Stimulated activated memory B cell treated with anti-CD40 and anti-IgM and Interleukin-4, amounts not matched to agents 10 μg/mL and 1 μg/mL and 100 μg/mL, for 72 hours (primary cell): ENCODE measurements at regions not wholly inside any gene's neighbourhood (a gene's known extent, or its start where the extent isn't known, plus 50 kb on each side); places are given as distances from the start of the nearest gene placed in this dataset.

Source experiments
- ATAC-seq: fragments of 150-1000 bp; cut with Tn5 transposase; 2 replicates; pipeline ENCODE4 v1.10.0; 2021
- H3K27ac Mint-ChIP-seq: one replicate; pipeline ENCODE4 v1.8.0; 2022; ENCODE audit warnings: mild to moderate bottlenecking, mixed read lengths
- H3K27me3 Mint-ChIP-seq: one replicate; pipeline ENCODE4 v1.8.0; 2022; ENCODE audit warnings: mixed read lengths
- H3K36me3 Mint-ChIP-seq: one replicate; pipeline ENCODE4 v1.8.0; 2022; ENCODE audit warnings: mixed read lengths
- H3K4me1 Mint-ChIP-seq: one replicate; pipeline ENCODE4 v1.8.0; 2022; ENCODE audit warnings: mixed read lengths
- H3K4me3 Mint-ChIP-seq: one replicate; pipeline ENCODE4 v1.8.0; 2022; ENCODE audit warnings: mild to moderate bottlenecking, moderate library complexity, mixed read lengths
- H3K9me3 Mint-ChIP-seq: one replicate; pipeline ENCODE4 v1.8.0; 2022; ENCODE audit warnings: mixed read lengths

GRCh38 chr9:691825-692400 is 149.6 kb upstream of the DMRT1 start:
- H3K27me3 Mint-ChIP-seq = peaks cover 8% of the 10 kb centered on the region
- no peak for ATAC-seq
- H3K27ac Mint-ChIP-seq = no peak overlapping the region
- H3K9me3 Mint-ChIP-seq = no peaks in the 10 kb centered on the region
- no peak overlapping the region for H3K4me3 Mint-ChIP-seq
- H3K4me1 Mint-ChIP-seq = peaks cover 9% of the 10 kb centered on the region
- no peaks in the 10 kb centered on the region for H3K36me3 Mint-ChIP-seq

DNA sequence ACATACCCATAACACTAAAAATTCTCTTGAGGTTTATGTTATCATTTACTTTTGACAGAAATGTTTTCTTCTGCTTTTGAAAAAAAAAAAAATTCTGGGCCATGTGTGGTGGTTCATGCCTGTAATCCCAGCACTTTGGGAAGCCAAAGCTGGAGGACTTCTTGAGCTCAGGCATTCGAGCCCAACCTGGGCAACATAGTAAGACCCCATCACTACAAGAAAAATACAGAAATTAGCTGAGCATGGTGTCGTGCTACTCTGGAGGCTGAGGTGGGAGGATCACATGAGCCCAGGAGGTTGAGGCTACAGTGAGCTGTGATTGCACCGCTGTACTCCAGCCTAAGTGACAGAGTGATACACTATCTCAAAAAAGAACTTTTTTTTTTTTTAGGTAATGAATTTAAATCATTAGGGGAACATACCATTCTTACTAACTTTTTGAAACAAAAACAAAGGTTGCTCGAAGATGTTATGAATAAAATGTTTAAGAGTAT is 148.8 kb upstream of the DMRT1 start:
- H3K27me3 Mint-ChIP-seq = peaks cover 8% of the 10 kb centered on the region
- no peaks in the 10 kb centered on the region for H3K36me3 Mint-ChIP-seq
- H3K4me1 Mint-ChIP-seq = peaks cover 9% of the 10 kb centered on the region
- H3K27ac Mint-ChIP-seq = no peak overlapping the region
- H3K9me3 Mint-ChIP-seq = no peaks in the 10 kb centered on the region
- H3K4me3 Mint-ChIP-seq = no peak overlapping the region
- ATAC-seq = no peak

DNA sequence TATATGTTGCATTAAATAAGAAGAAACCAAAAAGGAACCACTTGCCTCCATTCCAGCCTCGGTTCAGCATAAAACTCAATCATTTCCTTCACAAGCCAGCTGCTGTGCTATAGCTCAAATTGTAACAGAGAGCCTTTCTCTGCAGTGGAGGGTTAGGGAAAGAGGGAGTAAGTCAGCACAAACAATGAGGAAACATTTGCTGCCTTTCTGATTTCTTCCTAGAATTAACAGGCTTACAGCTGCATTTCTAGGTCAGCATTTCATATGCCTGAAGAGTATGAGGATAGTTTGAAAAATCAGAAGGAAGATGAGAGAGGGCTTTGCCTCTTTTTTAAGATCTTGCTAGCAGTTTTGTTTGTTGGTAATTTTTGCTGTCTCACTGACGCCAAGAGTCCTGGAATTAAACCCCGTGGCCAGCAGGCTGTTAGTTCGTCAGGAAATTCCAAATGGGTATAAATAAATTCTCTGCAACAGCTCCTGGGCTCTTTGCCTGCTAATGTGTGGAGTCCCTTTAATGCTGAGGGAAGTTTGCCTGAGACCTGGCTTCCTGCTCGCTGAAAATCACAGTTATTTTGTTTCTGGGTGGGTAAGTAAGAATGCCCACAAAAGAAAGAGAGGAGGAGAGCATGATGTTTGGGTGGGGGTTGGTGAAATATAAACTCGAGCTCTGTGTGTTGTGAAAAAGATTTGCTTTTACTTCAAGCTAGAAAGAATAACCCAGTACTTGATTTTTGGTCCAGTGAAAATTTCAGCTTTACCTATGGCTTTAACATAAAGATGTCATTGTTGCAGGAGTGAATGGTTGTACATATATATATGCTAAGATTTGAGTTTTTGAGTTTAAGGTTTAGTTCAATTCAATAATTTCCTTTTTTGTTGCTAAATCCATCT is 148.1 kb upstream of the DMRT1 start:
- H3K27me3 Mint-ChIP-seq = peaks cover under 1% of the 10 kb centered on the region
- H3K36me3 Mint-ChIP-seq = no peaks in the 10 kb centered on the region
- ATAC-seq = no peak
- H3K4me1 Mint-ChIP-seq = peaks cover 1% of the 10 kb centered on the region
- H3K9me3 Mint-ChIP-seq = no peaks in the 10 kb centered on the region
- no peak overlapping the region for H3K27ac Mint-ChIP-seq
- H3K4me3 Mint-ChIP-seq = no peak overlapping the region

- H3K4me3 Mint-ChIP-seq = no peak overlapping the region
- no peak for ATAC-seq
- no peak overlapping the region for H3K27ac Mint-ChIP-seq
These were observed 147.4 kb upstream of the DMRT1 start for GRCh38 chr9:694092-694402.

DNA sequence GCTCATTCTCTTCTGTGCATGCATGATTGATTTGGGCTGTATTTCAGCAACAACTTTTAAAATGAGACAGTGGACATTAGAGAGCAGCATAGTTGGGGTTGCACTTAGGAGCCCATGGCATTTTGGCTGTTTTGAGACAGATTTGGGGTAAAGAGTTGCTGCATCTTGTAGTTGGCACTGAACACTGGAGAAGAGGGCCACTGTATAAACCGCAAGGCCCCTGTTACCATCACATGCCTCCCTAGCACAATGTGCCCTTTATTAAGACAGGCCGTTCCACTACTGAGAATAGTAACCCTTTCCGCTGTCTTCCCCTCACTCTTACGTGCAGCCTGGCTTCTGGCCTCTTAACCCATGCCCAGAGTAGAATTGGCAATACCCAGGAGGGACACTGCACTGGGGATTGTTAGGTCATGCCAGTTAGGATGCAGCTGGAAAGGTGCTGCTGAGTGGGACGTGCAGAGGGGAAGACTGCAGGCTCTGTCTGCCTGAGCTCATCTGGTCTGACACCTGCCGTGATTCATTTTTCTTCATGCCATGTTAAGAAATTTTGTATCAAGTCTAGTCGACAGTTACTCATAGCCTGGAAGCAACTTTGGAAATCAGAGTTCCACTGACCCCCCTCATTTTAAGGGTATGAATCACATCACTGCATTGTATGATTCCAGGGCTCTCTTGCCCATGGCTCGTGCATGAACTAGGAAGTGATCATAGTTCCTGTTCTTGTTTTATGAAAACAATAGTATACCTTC is 146.9 kb upstream of the DMRT1 start:
- Mint-ChIP-seq H3K4me3 (no peak overlapping the region), H3K36me3 (no peaks in the 10 kb centered on the region), H3K4me1 (no peaks in the 10 kb centered on the region), H3K27me3 (no peaks in the 10 kb centered on the region), H3K27ac (no peak overlapping the region), H3K9me3 (no peaks in the 10 kb centered on the region)
- no peak for ATAC-seq

More at GRCh38 chr9:694092-694402, 147.4 kb upstream of the DMRT1 start:
- Mint-ChIP-seq H3K36me3 (no peaks in the 10 kb centered on the region), H3K4me1 (no peaks in the 10 kb centered on the region), H3K27me3 (no peaks in the 10 kb centered on the region), H3K9me3 (no peaks in the 10 kb centered on the region)

DNA sequence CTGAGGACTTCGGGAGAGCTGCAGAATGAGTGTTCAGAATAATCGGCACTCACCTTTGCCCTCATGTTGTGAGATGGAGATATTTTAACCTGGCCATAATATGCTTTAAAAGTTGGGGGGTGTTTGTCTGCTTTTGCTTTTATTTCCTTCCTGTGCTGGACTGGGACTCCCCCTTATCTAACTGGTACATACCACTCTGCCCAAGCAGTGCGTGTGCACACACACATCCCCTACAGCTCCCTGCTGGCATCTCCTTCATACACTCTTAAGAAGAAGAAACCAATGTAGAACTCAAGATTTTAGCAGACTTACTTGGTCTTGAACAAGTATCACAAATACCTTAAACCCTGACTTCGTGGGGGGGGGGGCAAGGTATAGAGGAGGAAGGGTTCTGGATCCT is 146.2 kb upstream of the DMRT1 start:
- Mint-ChIP-seq H3K27me3 (no peaks in the 10 kb centered on the region), H3K27ac (no peak overlapping the region), H3K4me3 (no peak overlapping the region), H3K9me3 (no peaks in the 10 kb centered on the region), H3K4me1 (no peaks in the 10 kb centered on the region), H3K36me3 (no peaks in the 10 kb centered on the region)
- ATAC-seq = no peak

DNA sequence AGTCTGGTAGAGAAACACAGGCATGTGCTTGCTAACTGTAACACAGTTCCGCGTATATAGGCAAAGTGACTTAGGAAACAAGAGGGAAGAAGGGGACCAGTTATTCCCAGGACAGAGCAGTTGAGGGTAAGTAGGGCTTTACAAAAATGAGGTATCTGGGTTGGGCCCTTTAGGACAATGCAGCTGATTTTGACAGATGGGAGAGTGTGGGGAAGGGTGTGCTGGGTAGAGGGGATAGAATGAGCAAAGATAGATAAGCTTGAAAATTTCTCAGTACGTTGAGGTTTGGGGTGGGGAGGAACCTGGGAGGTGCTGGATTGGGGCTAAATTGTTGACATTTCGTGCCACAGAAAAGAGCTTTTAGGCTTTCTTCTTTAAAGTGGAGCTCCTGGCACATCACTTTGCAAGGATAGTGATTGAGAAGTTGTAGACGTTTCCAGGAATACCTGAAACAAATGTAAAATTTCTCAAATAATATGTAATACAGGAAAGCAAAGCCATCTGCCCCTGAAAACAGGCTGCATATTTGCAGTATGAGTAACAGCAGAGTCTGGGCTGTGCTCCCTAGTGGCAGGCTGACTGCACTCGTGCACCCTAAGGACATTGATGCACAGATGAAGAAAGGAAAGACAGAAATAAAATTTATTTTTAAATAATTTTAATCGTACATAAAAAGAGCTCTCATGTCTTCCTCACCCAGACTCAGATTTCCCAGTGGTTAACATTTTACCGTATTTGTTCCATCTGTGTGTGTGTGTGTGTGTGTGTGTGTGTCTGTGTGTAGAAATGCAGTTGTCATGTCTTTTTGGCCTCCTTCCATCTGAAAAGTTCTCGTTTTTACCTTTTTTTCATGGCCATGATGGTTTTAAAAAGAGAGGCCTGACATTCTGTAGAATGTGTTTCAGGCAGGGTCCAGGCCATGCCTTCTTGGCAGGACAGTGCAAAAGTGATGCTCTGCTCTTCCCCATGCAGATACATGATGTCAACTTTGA is 144.9 kb upstream of the DMRT1 start:
- no peaks in the 10 kb centered on the region for H3K9me3 Mint-ChIP-seq
- no peak overlapping the region for H3K4me3 Mint-ChIP-seq
- no peak for ATAC-seq
- no peaks in the 10 kb centered on the region for H3K36me3 Mint-ChIP-seq
- H3K27me3 Mint-ChIP-seq = no peaks in the 10 kb centered on the region
- H3K4me1 Mint-ChIP-seq = no peaks in the 10 kb centered on the region
- H3K27ac Mint-ChIP-seq = no peak overlapping the region

DNA sequence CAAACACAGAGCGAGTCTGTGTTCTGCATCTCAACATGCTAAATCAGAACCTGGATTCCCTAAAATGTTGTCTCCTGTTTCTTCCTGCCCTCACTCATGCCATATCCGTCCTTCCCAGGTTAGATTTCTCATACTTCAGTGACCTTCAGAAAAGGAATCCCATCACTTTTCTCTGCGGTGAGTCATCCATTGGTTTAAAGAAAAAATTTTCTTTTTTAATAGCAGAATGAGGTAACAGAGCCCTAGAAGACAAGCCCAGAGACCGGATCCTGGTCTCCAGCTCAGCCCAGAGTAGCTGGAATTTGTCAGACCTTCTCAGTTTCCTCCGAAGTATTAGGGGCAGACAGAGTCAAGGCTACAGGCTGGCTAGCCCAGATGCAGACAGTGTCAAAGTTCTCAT is 143.2 kb upstream of the DMRT1 start:
- no peaks in the 10 kb centered on the region for H3K4me1 Mint-ChIP-seq
- H3K36me3 Mint-ChIP-seq = no peaks in the 10 kb centered on the region
- no peaks in the 10 kb centered on the region for H3K27me3 Mint-ChIP-seq
- ATAC-seq = no peak
- H3K4me3 Mint-ChIP-seq = no peak overlapping the region
- H3K27ac Mint-ChIP-seq = no peak overlapping the region
- no peaks in the 10 kb centered on the region for H3K9me3 Mint-ChIP-seq

GRCh38 chr9:698954-699353 is 142.5 kb upstream of the DMRT1 start:
- no peaks in the 10 kb centered on the region for H3K4me1 Mint-ChIP-seq
- H3K27me3 Mint-ChIP-seq = no peaks in the 10 kb centered on the region
- no peak overlapping the region for H3K4me3 Mint-ChIP-seq
- H3K36me3 Mint-ChIP-seq = no peaks in the 10 kb centered on the region
- H3K9me3 Mint-ChIP-seq = no peaks in the 10 kb centered on the region
- H3K27ac Mint-ChIP-seq = no peak overlapping the region
- no peak for ATAC-seq

DNA sequence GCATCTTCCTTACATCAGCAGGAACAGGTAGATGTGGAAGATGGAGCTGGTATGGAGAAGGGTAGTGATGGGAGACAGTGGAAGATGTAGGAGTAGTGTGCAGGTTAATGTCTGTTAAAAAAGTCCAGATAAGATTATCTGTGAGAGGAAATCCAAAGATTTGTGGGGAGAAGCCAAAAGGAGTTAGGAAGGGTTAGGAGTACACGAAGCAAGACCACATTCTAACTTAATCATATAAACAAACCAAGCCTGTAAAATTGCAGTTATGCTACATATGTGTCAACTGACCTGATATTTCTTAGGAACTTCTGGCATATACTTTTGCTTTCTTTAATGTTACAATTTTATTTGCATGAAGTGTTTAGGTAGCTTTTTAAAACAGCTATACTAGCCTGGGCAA is 142.1 kb upstream of the DMRT1 start:
- H3K4me3 Mint-ChIP-seq = no peak overlapping the region
- no peaks in the 10 kb centered on the region for H3K9me3 Mint-ChIP-seq
- H3K27me3 Mint-ChIP-seq = no peaks in the 10 kb centered on the region
- no peak overlapping the region for H3K27ac Mint-ChIP-seq
- no peaks in the 10 kb centered on the region for H3K4me1 Mint-ChIP-seq
- no peak for ATAC-seq
- H3K36me3 Mint-ChIP-seq = no peaks in the 10 kb centered on the region

DNA sequence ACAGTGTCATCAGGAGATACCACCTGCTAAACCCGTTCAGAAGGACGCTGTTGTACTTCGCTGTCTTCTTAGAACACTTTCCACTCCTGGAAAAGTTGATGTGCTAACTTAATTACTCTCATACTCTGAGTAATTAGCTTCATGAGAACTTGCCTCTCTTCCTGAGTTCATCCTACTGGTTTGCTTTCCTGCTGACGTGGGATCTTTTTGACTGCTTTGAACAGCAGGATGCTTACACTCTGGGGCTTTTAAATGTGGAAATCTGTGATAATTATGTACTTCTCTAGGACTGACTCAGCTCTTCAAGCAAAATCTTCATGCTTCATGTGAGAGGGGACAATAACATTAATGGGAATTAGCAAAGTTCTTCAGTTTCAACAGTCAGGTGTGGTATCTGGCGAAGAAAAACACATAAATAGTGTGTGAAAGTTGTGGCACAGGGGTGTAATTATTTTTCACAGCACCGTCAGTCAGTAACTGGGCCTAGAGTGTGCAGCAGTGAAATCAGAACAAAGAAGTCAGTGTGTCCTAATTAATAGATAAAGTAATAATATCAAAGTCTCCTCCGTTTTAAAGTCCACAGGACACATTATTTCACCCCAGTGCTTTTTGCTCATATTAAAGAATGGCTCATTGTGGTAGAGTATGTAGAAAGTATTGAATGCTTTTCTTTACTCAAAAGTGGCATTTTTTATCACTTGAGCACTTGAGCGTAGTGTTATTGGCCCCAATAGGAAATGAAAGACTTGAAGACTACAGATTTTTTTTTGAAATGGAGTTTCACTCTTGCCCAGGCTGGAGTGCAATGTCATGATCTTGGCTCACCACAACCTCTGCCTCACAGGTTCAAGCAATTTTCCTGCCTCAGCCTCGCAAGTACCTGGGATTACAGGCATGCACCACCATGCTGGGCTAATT is 140.9 kb upstream of the DMRT1 start:
- Mint-ChIP-seq H3K27me3 (no peaks in the 10 kb centered on the region), H3K4me3 (no peak overlapping the region), H3K27ac (no peak overlapping the region), H3K4me1 (no peaks in the 10 kb centered on the region), H3K9me3 (no peaks in the 10 kb centered on the region), H3K36me3 (no peaks in the 10 kb centered on the region)
- no peak for ATAC-seq

DNA sequence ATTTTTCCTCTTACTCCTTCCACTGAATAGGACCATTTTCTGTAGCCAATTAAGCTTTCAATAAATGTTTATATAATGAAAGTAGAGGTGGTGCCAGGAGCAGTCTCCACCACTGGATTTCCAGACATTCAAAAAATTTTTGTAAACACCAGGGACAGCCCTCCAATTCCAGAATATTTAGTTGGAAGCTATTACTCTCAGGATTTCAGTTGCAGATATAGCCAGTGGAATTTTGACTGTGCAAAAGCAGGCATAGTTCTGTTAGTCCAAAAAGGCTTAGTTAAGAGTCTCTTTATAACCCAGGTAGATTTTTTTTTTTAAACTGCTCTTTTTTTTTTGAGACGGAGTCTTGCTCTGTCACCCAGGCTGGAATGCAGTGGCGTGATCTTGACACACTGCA is 138.1 kb upstream of the DMRT1 start:
- H3K9me3 Mint-ChIP-seq = no peaks in the 10 kb centered on the region
- H3K4me1 Mint-ChIP-seq = peaks cover 12% of the 10 kb centered on the region
- peaks cover 14% of the 10 kb centered on the region for H3K27me3 Mint-ChIP-seq
- H3K36me3 Mint-ChIP-seq = no peaks in the 10 kb centered on the region
- no peak overlapping the region for H3K4me3 Mint-ChIP-seq
- no peak for ATAC-seq
- H3K27ac Mint-ChIP-seq = no peak overlapping the region

- no peak for ATAC-seq
- Mint-ChIP-seq H3K36me3 (peaks cover 5% of the 10 kb centered on the region), H3K4me3 (peak overlapping the region; percentile 80), H3K9me3 (no peaks in the 10 kb centered on the region), H3K27ac (peak overlapping the region; percentile 70), H3K4me1 (peaks cover 19% of the 10 kb centered on the region), H3K27me3 (peaks cover 14% of the 10 kb centered on the region)
These were observed 135.4 kb upstream of the DMRT1 start for GRCh38 chr9:706073-706472.
